ENCODE measurements at regions not wholly inside any gene's neighbourhood (a gene's known extent, or its start where the extent isn't known, plus 50 kb on each side); places are given as distances from the start of the nearest gene placed in this dataset.
"Not testable (repeated sequence)": the region's sequence is repeated elsewhere in the genome, so short reads cannot be mapped to it uniquely, and the experiment has no call there.

- H3K36me3 Mint-ChIP-seq, result no peaks in the 10 kb centered on the region
- no peak for ATAC-seq
- H3K27ac Mint-ChIP-seq, result no peak overlapping the region
- no peaks in the 10 kb centered on the region for H3K9me3 Mint-ChIP-seq
- no peak for DNase-seq (ENCODE audit: low spot score in 2 of 2)
Measured at GRCh38 chr7:121669144-121669543, 203.8 kb upstream of the PTPRZ1 start.

GRCh38 chr7:121666306-121666705 lies 206.7 kb upstream of the PTPRZ1 start:
- DNase-seq (ENCODE audit: low spot score in 2 of 2) (no peak), ATAC-seq (no peak)
- H3K36me3 Mint-ChIP-seq, result no peaks in the 10 kb centered on the region
- no peaks in the 10 kb centered on the region for H3K9me3 Mint-ChIP-seq
- H3K27ac Mint-ChIP-seq, result no peak overlapping the region

GRCh38 chr7:121643320-121643719 lies 229.6 kb upstream of the PTPRZ1 start:
- Mint-ChIP-seq H3K9me3 (no peaks in the 10 kb centered on the region), H3K36me3 (no peaks in the 10 kb centered on the region)
- ATAC-seq, result no peak

GRCh38 chr7:121639705-121640104 lies 233.3 kb upstream of the PTPRZ1 start:
- Mint-ChIP-seq H3K9me3 (no peaks in the 10 kb centered on the region), H3K27ac (no peak overlapping the region), H3K36me3 (no peaks in the 10 kb centered on the region)
- no peak for ATAC-seq
- no peak for DNase-seq (ENCODE audit: low spot score in 2 of 2)

More at GRCh38 chr7:121643320-121643719, 229.6 kb upstream of the PTPRZ1 start:
- DNase-seq (ENCODE audit: low spot score in 2 of 2), result no peak
- H3K27ac Mint-ChIP-seq, result no peak overlapping the region

- Mint-ChIP-seq H3K9me3 (no peaks in the 10 kb centered on the region), H3K36me3 (no peaks in the 10 kb centered on the region), H3K27ac (no peak overlapping the region)
- ATAC-seq, result no peak
- no peak for DNase-seq (ENCODE audit: low spot score in 2 of 2)
Measured at GRCh38 chr7:121638286-121638685, 234.7 kb upstream of the PTPRZ1 start.

- DNase-seq (ENCODE audit: low spot score in 2 of 2), result no peak
- no peak for ATAC-seq
- H3K36me3 Mint-ChIP-seq, result no peaks in the 10 kb centered on the region
- H3K9me3 Mint-ChIP-seq, result no peaks in the 10 kb centered on the region
- no peak overlapping the region for H3K27ac Mint-ChIP-seq
Measured at GRCh38 chr7:121634356-121634755, 238.2 kb upstream of the FAM3C start.

GRCh38 chr7:121633186-121633585 lies 237.1 kb upstream of the FAM3C start:
- no peak overlapping the region for H3K27ac Mint-ChIP-seq
- DNase-seq (ENCODE audit: low spot score in 2 of 2) (no peak), ATAC-seq (no peak)
- H3K36me3 Mint-ChIP-seq, result no peaks in the 10 kb centered on the region
- no peaks in the 10 kb centered on the region for H3K9me3 Mint-ChIP-seq

GRCh38 chr7:121624958-121625357 lies 228.8 kb upstream of the FAM3C start:
- Mint-ChIP-seq H3K9me3 (no peaks in the 10 kb centered on the region), H3K27ac (no peak overlapping the region), H3K36me3 (no peaks in the 10 kb centered on the region)
- DNase-seq (ENCODE audit: low spot score in 2 of 2), result no peak
- no peak for ATAC-seq

GRCh38 chr7:121623130-121623872 lies 227.2 kb upstream of the FAM3C start:
- ATAC-seq (no peak), DNase-seq (ENCODE audit: low spot score in 2 of 2) (no peak)
- H3K27ac Mint-ChIP-seq, result no peak overlapping the region
- H3K36me3 Mint-ChIP-seq, result no peaks in the 10 kb centered on the region
- H3K9me3 Mint-ChIP-seq, result no peaks in the 10 kb centered on the region

GRCh38 chr7:121621937-121622336 lies 225.8 kb upstream of the FAM3C start:
- H3K27ac Mint-ChIP-seq, result no peak overlapping the region
- DNase-seq (ENCODE audit: low spot score in 2 of 2), result no peak
- no peak for ATAC-seq
- H3K36me3 Mint-ChIP-seq, result no peaks in the 10 kb centered on the region
- peaks cover 0 to 5% of the 10 kb centered on the region in 2 donors for H3K9me3 Mint-ChIP-seq

- no peak for ATAC-seq
- H3K36me3 Mint-ChIP-seq, result no peaks in the 10 kb centered on the region
- H3K9me3 Mint-ChIP-seq, result peaks cover 0 to 5% of the 10 kb centered on the region in 2 donors
- no peak overlapping the region for H3K27ac Mint-ChIP-seq
- DNase-seq (ENCODE audit: low spot score in 2 of 2), result no peak
Measured at GRCh38 chr7:121620953-121621606, 225.0 kb upstream of the FAM3C start.

- Mint-ChIP-seq H3K9me3 (peaks cover 0 to 5% of the 10 kb centered on the region in 2 donors), H3K27ac (no peak overlapping the region), H3K36me3 (no peaks in the 10 kb centered on the region)
- ATAC-seq (no peak), DNase-seq (ENCODE audit: low spot score in 2 of 2) (no peak)
Measured at GRCh38 chr7:121620206-121620605, 224.1 kb upstream of the FAM3C start.

- no peak for DNase-seq (ENCODE audit: low spot score in 2 of 2)
- H3K27ac Mint-ChIP-seq, result no peak overlapping the region
- no peak for ATAC-seq
- peaks cover 0 to 5% of the 10 kb centered on the region in 2 donors for H3K9me3 Mint-ChIP-seq
- no peaks in the 10 kb centered on the region for H3K36me3 Mint-ChIP-seq
Measured at GRCh38 chr7:121618182-121618581, 222.1 kb upstream of the FAM3C start.

- peaks cover 0 to 5% of the 10 kb centered on the region in 2 donors for H3K9me3 Mint-ChIP-seq
- H3K27ac Mint-ChIP-seq, result no peak overlapping the region
- no peaks in the 10 kb centered on the region for H3K36me3 Mint-ChIP-seq
- no peak for DNase-seq (ENCODE audit: low spot score in 2 of 2)
- ATAC-seq, result no peak
Measured at GRCh38 chr7:121610243-121610642, 214.1 kb upstream of the FAM3C start.

GRCh38 chr7:121609208-121609607 lies 213.1 kb upstream of the FAM3C start:
- Mint-ChIP-seq H3K27ac (no peak overlapping the region), H3K36me3 (no peaks in the 10 kb centered on the region), H3K9me3 (peaks cover 0 to 5% of the 10 kb centered on the region in 2 donors)
- DNase-seq (ENCODE audit: low spot score in 2 of 2), result no peak
- no peak for ATAC-seq

- ATAC-seq (no peak), DNase-seq (ENCODE audit: low spot score in 2 of 2) (no peak)
- Mint-ChIP-seq H3K9me3 (peaks cover 0 to 5% of the 10 kb centered on the region in 2 donors), H3K36me3 (no peaks in the 10 kb centered on the region), H3K27ac (no peak overlapping the region)
Measured at GRCh38 chr7:121608785-121609184, 212.7 kb upstream of the FAM3C start.

GRCh38 chr7:121608183-121608582 lies 212.1 kb upstream of the FAM3C start:
- not testable (repeated sequence) for H3K36me3 Mint-ChIP-seq; DNase-seq (ENCODE audit: low spot score in 2 of 2); H3K9me3 Mint-ChIP-seq; ATAC-seq; H3K27ac Mint-ChIP-seq

GRCh38 chr7:121605317-121605680 lies 209.2 kb upstream of the FAM3C start:
- no peaks in the 10 kb centered on the region for H3K9me3 Mint-ChIP-seq
- ATAC-seq, result no peak
- H3K36me3 Mint-ChIP-seq, result no peaks in the 10 kb centered on the region
- no peak for DNase-seq (ENCODE audit: low spot score in 2 of 2)
- no peak overlapping the region for H3K27ac Mint-ChIP-seq

Measured in activated naive CD4-positive, alpha-beta T cell treated with anti-CD3 and anti-CD28 coated beads, Interleukin-2, amount 50 U/mL, for 72 hours (primary cell).